Stimulated activated naive CD4-positive, alpha-beta T cell (primary cell): ENCODE measurements at regions not wholly inside any gene's neighbourhood (a gene's known extent, or its start where the extent isn't known, plus 50 kb on each side); places are given as distances from the start of the nearest gene placed in this dataset.
A peak's percentile ranks its signal among the peaks of the same experiment; 100 is the strongest.
"Not testable (repeated sequence)": the region's sequence is repeated elsewhere in the genome, so short reads cannot be mapped to it uniquely, and the experiment has no call there.

Source experiments
- DNase-seq, 6 experiments: peaks; one replicate each; lab custom pipeline; 2025; lab: John Stamatoyannopoulos, UW

- DNase-seq, result peak; percentile 35 to 77 (median 60)
Measured at GRCh38 chr10:9209105-9209798, 1154.8 kb downstream of the GATA3 start.

GRCh38 chr10:9211228-9211627 lies 1156.7 kb downstream of the GATA3 start:
- DNase-seq, result no peak

GRCh38 chr10:9214618-9215017 lies 1160.1 kb downstream of the GATA3 start:
- DNase-seq, result no peak

- no peak for DNase-seq
Measured at GRCh38 chr10:9215121-9215520, 1160.6 kb downstream of the GATA3 start.

GRCh38 chr10:9219860-9220259 lies 1165.4 kb downstream of the GATA3 start:
- no peak for DNase-seq

GRCh38 chr10:9222917-9223316 lies 1168.4 kb downstream of the GATA3 start:
- no peak for DNase-seq

- no peak for DNase-seq
Measured at GRCh38 chr10:9227679-9228365, 1173.3 kb downstream of the GATA3 start.

- DNase-seq, result no peak
Measured at GRCh38 chr10:9228771-9229170, 1174.3 kb downstream of the GATA3 start.

- DNase-seq, result no peak
Measured at GRCh38 chr10:9229702-9230244, 1175.3 kb downstream of the GATA3 start.

GRCh38 chr10:9230625-9231024 lies 1176.1 kb downstream of the GATA3 start:
- no peak for DNase-seq

- no peak for DNase-seq
Measured at GRCh38 chr10:9234191-9234590, 1179.7 kb downstream of the GATA3 start.

GRCh38 chr10:9238041-9238440 lies 1183.6 kb downstream of the GATA3 start:
- DNase-seq, result no peak

GRCh38 chr10:9239298-9239697 lies 1184.8 kb downstream of the GATA3 start:
- DNase-seq, result no peak

GRCh38 chr10:9243941-9244411 lies 1189.5 kb downstream of the GATA3 start:
- no peak for DNase-seq

- no peak for DNase-seq
Measured at GRCh38 chr10:9244864-9245263, 1190.4 kb downstream of the GATA3 start.

GRCh38 chr10:9253121-9253520 lies 1198.6 kb downstream of the GATA3 start:
- DNase-seq, result no peak

- DNase-seq, result no peak
Measured at GRCh38 chr10:9254353-9254752, 1199.9 kb downstream of the GATA3 start.

GRCh38 chr10:9260690-9261089 lies 1206.2 kb downstream of the GATA3 start:
- DNase-seq, result no peak

GRCh38 chr10:9262770-9263169 lies 1208.3 kb downstream of the GATA3 start:
- no peak for DNase-seq

GRCh38 chr10:9268176-9268575 lies 1213.7 kb downstream of the GATA3 start:
- DNase-seq, result no peak

- not testable (repeated sequence) for DNase-seq
Measured at GRCh38 chr10:9273126-9273833, 1218.8 kb downstream of the GATA3 start.

GRCh38 chr10:9274206-9274755 lies 1219.8 kb downstream of the GATA3 start:
- no peak for DNase-seq
